Ishikawa (cell line): ENCODE measurements at regions not wholly inside any gene's neighbourhood (a gene's known extent, or its start where the extent isn't known, plus 50 kb on each side); places are given as distances from the start of the nearest gene placed in this dataset.

Source experiments
- CEBPB ChIP-seq: IDR thresholded peaks from 2 replicates; pipeline ENCODE4 v1.6.1; 2012
- EGR1 ChIP-seq: IDR thresholded peaks from 2 replicates; pipeline ENCODE4 v1.6.1; 2012
- RAD21 ChIP-seq: IDR thresholded peaks from 2 replicates; pipeline ENCODE4 v1.6.1; 2012; ENCODE audit warnings: low read depth
- TCF12 ChIP-seq: IDR thresholded peaks from 2 replicates; pipeline ENCODE4 v1.6.1; 2012; ENCODE audit warnings: low read depth
- YY1 ChIP-seq: IDR thresholded peaks from 2 replicates; pipeline ENCODE4 v1.6.1; 2012; ENCODE audit warnings: low read depth
- TF ChIP-seq, protein P1 (sequence below): IDR thresholded peaks from 2 replicates; pipeline ENCODE4 v1.6.1; 2012
- TF ChIP-seq, protein P2 (sequence below): IDR thresholded peaks from 2 replicates; pipeline ENCODE4 v1.6.1; 2012
- TF ChIP-seq, protein P3 (sequence below): IDR thresholded peaks from 2 replicates; pipeline ENCODE4 v1.6.1; 2012; ENCODE audit warnings: low read depth, mild to moderate bottlenecking

DNA sequence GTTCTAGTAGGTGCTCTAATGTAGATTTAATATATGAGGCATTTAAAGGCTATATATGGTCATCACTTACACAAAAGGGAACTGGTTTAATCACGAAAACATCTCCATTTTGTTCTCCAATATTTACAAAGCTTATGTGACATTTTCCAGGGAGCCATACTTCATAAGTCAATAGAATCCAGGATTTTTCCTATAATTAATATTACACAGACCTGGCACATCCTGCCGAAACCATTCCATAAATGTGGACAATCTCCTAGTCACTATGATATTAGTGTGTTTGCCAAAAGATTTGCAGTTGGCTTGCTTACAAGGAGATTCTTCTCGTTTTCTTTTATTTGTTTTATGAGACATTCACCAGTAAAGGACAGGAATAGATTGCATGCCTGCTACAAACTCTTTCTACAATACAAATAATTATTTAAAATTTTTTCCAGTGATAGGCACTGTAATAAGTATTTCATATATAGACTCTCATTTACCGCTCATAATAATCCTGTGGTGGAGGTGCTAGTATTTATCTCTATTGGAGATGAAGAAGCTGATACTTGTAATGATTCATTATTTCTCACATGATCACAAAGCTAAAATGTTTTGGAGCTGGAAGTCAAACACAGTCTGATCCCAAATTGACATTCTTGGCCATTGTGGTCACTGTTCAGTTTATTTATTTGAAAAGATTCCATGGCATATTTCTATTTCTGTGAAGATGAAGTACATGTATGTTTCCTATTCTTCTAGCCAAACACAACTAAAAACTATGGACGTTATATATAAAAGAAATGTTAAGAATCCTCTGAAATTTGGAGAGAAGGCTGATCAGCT is 597.0 kb downstream of the HTR1B start:
- TF ChIP-seq CEBPB (no peak), TCF12 (no peak), YY1 (no peak), RAD21 (no peak), EGR1 (no peak)
- TF ChIP-seq, protein P1, sequence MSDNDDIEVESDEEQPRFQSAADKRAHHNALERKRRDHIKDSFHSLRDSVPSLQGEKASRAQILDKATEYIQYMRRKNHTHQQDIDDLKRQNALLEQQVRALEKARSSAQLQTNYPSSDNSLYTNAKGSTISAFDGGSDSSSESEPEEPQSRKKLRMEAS: no peak
- TF ChIP-seq, protein P2, sequence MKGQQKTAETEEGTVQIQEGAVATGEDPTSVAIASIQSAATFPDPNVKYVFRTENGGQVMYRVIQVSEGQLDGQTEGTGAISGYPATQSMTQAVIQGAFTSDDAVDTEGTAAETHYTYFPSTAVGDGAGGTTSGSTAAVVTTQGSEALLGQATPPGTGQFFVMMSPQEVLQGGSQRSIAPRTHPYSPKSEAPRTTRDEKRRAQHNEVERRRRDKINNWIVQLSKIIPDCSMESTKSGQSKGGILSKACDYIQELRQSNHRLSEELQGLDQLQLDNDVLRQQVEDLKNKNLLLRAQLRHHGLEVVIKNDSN: no peak
- TF ChIP-seq, protein P3, sequence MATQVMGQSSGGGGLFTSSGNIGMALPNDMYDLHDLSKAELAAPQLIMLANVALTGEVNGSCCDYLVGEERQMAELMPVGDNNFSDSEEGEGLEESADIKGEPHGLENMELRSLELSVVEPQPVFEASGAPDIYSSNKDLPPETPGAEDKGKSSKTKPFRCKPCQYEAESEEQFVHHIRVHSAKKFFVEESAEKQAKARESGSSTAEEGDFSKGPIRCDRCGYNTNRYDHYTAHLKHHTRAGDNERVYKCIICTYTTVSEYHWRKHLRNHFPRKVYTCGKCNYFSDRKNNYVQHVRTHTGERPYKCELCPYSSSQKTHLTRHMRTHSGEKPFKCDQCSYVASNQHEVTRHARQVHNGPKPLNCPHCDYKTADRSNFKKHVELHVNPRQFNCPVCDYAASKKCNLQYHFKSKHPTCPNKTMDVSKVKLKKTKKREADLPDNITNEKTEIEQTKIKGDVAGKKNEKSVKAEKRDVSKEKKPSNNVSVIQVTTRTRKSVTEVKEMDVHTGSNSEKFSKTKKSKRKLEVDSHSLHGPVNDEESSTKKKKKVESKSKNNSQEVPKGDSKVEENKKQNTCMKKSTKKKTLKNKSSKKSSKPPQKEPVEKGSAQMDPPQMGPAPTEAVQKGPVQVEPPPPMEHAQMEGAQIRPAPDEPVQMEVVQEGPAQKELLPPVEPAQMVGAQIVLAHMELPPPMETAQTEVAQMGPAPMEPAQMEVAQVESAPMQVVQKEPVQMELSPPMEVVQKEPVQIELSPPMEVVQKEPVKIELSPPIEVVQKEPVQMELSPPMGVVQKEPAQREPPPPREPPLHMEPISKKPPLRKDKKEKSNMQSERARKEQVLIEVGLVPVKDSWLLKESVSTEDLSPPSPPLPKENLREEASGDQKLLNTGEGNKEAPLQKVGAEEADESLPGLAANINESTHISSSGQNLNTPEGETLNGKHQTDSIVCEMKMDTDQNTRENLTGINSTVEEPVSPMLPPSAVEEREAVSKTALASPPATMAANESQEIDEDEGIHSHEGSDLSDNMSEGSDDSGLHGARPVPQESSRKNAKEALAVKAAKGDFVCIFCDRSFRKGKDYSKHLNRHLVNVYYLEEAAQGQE: no peak
